ENCODE measurements at regions not wholly inside any gene's neighbourhood (a gene's known extent, or its start where the extent isn't known, plus 50 kb on each side); places are given as distances from the start of the nearest gene placed in this dataset.

- TF ChIP-seq EZH2 (IDR thresholded peaks at IDR 0.05; ENCODE audit: low read depth), result no peak
- TF ChIP-seq, protein P1, sequence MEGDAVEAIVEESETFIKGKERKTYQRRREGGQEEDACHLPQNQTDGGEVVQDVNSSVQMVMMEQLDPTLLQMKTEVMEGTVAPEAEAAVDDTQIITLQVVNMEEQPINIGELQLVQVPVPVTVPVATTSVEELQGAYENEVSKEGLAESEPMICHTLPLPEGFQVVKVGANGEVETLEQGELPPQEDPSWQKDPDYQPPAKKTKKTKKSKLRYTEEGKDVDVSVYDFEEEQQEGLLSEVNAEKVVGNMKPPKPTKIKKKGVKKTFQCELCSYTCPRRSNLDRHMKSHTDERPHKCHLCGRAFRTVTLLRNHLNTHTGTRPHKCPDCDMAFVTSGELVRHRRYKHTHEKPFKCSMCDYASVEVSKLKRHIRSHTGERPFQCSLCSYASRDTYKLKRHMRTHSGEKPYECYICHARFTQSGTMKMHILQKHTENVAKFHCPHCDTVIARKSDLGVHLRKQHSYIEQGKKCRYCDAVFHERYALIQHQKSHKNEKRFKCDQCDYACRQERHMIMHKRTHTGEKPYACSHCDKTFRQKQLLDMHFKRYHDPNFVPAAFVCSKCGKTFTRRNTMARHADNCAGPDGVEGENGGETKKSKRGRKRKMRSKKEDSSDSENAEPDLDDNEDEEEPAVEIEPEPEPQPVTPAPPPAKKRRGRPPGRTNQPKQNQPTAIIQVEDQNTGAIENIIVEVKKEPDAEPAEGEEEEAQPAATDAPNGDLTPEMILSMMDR (conservative IDR thresholded peaks at IDR 0.05), result no peak
- H3K27me3 ChIP-seq (ENCODE audit: insufficient read depth, low read depth), result no peaks in the 10 kb centered on the region
- H3K9me3 ChIP-seq (ENCODE audit: insufficient read depth, low read depth), result no peaks in the 10 kb centered on the region
- peak overlapping the region; percentile 74 for H2AFZ ChIP-seq
- BruUV-seq (replicated peaks), result no TSS peak
- no peaks in the 10 kb centered on the region for H3K9me2 ChIP-seq (ENCODE audit: insufficient read depth)
- POLR2A ChIA-PET (ENCODE audit: unreplicated experiment), result no interaction called here
- intact Hi-C loops (cut with micrococcal nuclease; ENCODE audit: unreplicated experiment), result no loop called here
- H3F3A ChIP-seq (ENCODE audit: insufficient read depth, low read depth), result peaks cover 10% of the 10 kb centered on the region; the same call in 1 of the 2 replicates
- peak overlapping the region; percentile 56; the same call in 1 of the 2 replicates for H3K4me3 ChIP-seq
- no peak overlapping the region for H3K27ac ChIP-seq
- H3K4me1 ChIP-seq (replicated peaks; ENCODE audit: insufficient read depth), result 0 out of 2 replicates have a peak, but pooled peaks cover 7% of the 10 kb centered on the region
- peak overlapping the region; percentile 84 for H3K4me2 ChIP-seq
- no peaks in the 10 kb centered on the region for H3K36me3 ChIP-seq (ENCODE audit: low read depth)
- DNase-seq, result no peak
- no peaks in the 10 kb centered on the region for H4K20me1 ChIP-seq (ENCODE audit: insufficient read depth)
- CTCF ChIA-PET, result no interaction called here
- no peaks in the 10 kb centered on the region for H3K79me2 ChIP-seq (ENCODE audit: low read depth)
Measured at GRCh38 chr6:28803337-28803709, 120.5 kb downstream of the TRIM27 start.

- Histone ChIP-seq H3K27ac (no peak overlapping the region), H3K9me3 (ENCODE audit: insufficient read depth, low read depth) (no peaks in the 10 kb centered on the region), H3K4me3 (peak overlapping the region; percentile 49; the same call in 1 of the 2 replicates), H3K4me2 (peak overlapping the region; percentile 71), H4K20me1 (ENCODE audit: insufficient read depth) (no peaks in the 10 kb centered on the region), H2AFZ (peak overlapping the region; percentile 63; the same call in 1 of the 2 replicates), H3K79me2 (ENCODE audit: low read depth) (no peaks in the 10 kb centered on the region), H3F3A (ENCODE audit: insufficient read depth, low read depth) (no peaks in the 10 kb centered on the region), H3K9me2 (ENCODE audit: insufficient read depth) (no peaks in the 10 kb centered on the region), H3K4me1 (replicated peaks; ENCODE audit: insufficient read depth) (0 out of 2 replicates have a peak, but pooled peaks cover 7% of the 10 kb centered on the region), H3K36me3 (ENCODE audit: low read depth) (no peaks in the 10 kb centered on the region), H3K27me3 (ENCODE audit: insufficient read depth, low read depth) (no peaks in the 10 kb centered on the region)
- ChIA-PET CTCF (no interaction called here), POLR2A (ENCODE audit: unreplicated experiment) (no interaction called here)
- TF ChIP-seq, protein P1 (conservative IDR thresholded peaks at IDR 0.05), result no peak
- no peak for TF ChIP-seq EZH2 (IDR thresholded peaks at IDR 0.05; ENCODE audit: low read depth)
- no TSS peak for BruUV-seq (replicated peaks)
- intact Hi-C loops (cut with micrococcal nuclease; ENCODE audit: unreplicated experiment), result no loop called here
- peak; percentile 35 to 54 for DNase-seq
Measured at GRCh38 chr6:28807682-28808280, 116.0 kb downstream of the TRIM27 start.

GRCh38 chr6:28808383-28808782 lies 115.4 kb downstream of the TRIM27 start:
- Histone ChIP-seq H3K79me2 (ENCODE audit: low read depth) (no peaks in the 10 kb centered on the region), H3K36me3 (ENCODE audit: low read depth) (no peaks in the 10 kb centered on the region), H3K9me3 (ENCODE audit: insufficient read depth, low read depth) (no peaks in the 10 kb centered on the region), H3K9me2 (ENCODE audit: insufficient read depth) (no peaks in the 10 kb centered on the region), H3F3A (ENCODE audit: insufficient read depth, low read depth) (no peaks in the 10 kb centered on the region), H3K27ac (no peak overlapping the region), H2AFZ (peak overlapping the region; percentile 63; the same call in 1 of the 2 replicates), H3K27me3 (ENCODE audit: insufficient read depth, low read depth) (no peaks in the 10 kb centered on the region), H3K4me2 (peak overlapping the region; percentile 71), H3K4me3 (peak overlapping the region; percentile 49; the same call in 1 of the 2 replicates), H3K4me1 (replicated peaks; ENCODE audit: insufficient read depth) (0 out of 2 replicates have a peak, but pooled peaks cover 5% of the 10 kb centered on the region), H4K20me1 (ENCODE audit: insufficient read depth) (no peaks in the 10 kb centered on the region)
- DNase-seq, result no peak
- ChIA-PET POLR2A (ENCODE audit: unreplicated experiment) (interaction anchor here (0.7 kb wide), 1 partner anchor 173 kb away, joined by 7 read pairs; no protein-coding TSS in a partner anchor), CTCF (no interaction called here)
- BruUV-seq (replicated peaks), result no TSS peak
- intact Hi-C loops (cut with micrococcal nuclease; ENCODE audit: unreplicated experiment), result no loop called here
- no peak for TF ChIP-seq EZH2 (IDR thresholded peaks at IDR 0.05; ENCODE audit: low read depth)
- TF ChIP-seq, protein P1 (conservative IDR thresholded peaks at IDR 0.05), result no peak

All from PC-9 (cell line).